Dedifferentiated amniotic fluid mesenchymal stem cell (primary cell): ENCODE measurements at regions not wholly inside any gene's neighbourhood (a gene's known extent, or its start where the extent isn't known, plus 50 kb on each side); places are given as distances from the start of the nearest gene placed in this dataset.

ENCODE experiments used
- DNase-seq: peaks from one replicate; pipeline ENCODE4 v3.0.0-alpha.2; 2016; ENCODE audit errors: extremely low spot score

DNA sequence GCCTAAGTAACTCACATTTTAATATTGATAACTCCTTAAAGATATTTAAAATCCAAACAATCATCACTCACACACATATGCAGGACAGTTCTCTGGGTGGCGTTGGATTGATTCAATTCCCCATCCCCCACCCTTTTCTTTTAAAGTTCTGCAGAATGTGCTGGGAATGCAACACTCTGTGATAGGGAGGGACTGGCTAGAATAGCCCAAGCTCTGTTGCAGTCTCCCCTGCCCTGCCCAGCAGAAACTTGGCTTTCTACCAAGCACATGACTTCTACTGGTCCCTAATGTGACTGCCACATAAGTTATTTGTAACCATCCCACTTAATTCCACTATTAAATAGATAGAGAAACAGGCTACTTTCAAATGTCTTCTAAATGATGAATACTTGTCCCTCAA, 55.2 kb downstream of the TWIST1 start:
- no peak for DNase-seq

DNA sequence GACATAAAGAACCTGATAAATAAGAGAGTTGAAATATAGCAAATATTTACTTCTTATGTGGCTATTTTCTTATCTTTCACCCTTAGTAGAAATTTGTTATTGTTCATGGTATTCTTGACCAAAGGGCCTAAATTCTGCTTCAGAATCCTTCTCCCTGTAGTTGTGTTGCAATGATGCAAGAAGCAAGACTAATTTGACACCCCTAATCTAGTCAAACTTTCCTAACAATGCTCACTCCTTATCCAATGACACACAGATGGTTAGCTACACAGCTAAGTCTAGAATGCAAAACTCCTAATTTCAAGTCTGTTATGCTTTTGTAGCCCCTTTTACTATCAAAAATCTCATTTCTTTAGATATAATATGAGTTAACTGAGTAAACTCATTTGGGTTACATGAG, 56.1 kb downstream of the TWIST1 start:
- DNase-seq = peak; percentile 68

- DNase-seq = peak; percentile 79
Measured at GRCh38 chr7:19060761-19061259, 56.6 kb downstream of the TWIST1 start.

DNA sequence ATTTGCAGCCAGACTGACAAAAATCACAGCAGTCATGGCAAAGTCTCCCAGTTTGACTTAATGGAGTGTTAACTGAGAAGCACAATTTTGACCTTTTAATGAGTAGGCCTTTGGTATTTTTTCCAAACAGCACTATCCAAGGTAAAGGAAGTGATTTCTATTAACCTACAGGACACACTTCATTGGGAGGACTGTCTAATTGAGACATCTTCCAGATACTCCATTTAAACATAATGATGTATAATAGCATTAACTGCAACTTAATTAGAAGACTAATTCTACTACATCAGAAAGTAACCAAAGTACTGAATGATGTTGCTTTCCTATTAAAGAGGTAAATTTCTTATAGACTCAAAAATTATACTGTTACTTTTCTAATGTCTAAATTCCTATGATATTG, 61.1 kb downstream of the TWIST1 start:
- DNase-seq = no peak
